GM12872 (cell line): ENCODE measurements at regions not wholly inside any gene's neighbourhood (a gene's known extent, or its start where the extent isn't known, plus 50 kb on each side); places are given as distances from the start of the nearest gene placed in this dataset.

Source experiments
- TF ChIP-seq, protein P1 (sequence below): IDR thresholded peaks from 3 replicates; pipeline ENCODE4 v1.5.1; 2011; ENCODE audit warnings: low read depth, mild to moderate bottlenecking, low read length, moderate library complexity; ENCODE audit not compliant: insufficient read depth

DNA sequence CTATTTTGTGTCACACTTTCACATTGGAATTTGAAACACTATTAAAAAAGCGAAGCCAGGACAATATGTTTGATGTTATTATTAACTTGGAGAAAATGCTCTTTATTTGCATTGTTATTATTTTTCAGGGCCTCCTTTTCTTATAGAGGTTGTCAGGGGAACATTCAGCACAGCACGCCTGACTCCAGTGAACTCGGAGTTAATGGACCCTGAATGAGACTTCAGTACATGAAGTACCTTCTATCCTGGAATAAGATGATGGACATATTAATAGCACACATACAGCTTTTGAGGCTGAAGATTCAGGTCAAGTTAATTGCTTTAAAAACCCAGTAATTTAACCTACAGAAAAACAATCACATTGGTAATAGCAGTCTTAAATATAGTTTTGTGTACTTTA is 652.9 kb downstream of the SEMA5A start:
- TF ChIP-seq, protein P1, sequence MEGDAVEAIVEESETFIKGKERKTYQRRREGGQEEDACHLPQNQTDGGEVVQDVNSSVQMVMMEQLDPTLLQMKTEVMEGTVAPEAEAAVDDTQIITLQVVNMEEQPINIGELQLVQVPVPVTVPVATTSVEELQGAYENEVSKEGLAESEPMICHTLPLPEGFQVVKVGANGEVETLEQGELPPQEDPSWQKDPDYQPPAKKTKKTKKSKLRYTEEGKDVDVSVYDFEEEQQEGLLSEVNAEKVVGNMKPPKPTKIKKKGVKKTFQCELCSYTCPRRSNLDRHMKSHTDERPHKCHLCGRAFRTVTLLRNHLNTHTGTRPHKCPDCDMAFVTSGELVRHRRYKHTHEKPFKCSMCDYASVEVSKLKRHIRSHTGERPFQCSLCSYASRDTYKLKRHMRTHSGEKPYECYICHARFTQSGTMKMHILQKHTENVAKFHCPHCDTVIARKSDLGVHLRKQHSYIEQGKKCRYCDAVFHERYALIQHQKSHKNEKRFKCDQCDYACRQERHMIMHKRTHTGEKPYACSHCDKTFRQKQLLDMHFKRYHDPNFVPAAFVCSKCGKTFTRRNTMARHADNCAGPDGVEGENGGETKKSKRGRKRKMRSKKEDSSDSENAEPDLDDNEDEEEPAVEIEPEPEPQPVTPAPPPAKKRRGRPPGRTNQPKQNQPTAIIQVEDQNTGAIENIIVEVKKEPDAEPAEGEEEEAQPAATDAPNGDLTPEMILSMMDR: no peak

DNA sequence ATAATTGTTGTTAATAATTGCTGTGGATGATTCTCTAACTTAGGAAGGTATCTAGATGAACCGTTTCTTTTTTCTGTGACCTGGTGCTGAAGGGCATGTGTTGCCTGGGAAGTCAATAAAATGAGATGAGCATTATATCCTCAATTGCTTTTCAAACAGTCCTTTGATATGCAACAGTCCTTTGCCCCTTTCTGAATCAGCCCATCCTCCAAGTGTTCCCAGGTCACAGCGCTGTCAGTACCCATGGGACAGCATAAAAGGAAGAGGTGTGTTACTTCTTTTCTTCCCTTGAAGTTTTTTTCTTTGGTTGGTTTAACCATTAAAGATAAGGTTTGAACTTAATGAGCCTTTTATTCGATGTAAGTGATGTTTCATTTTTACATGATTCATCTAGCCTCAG is 651.8 kb downstream of the SEMA5A start:
- TF ChIP-seq, protein P1: no peak

DNA sequence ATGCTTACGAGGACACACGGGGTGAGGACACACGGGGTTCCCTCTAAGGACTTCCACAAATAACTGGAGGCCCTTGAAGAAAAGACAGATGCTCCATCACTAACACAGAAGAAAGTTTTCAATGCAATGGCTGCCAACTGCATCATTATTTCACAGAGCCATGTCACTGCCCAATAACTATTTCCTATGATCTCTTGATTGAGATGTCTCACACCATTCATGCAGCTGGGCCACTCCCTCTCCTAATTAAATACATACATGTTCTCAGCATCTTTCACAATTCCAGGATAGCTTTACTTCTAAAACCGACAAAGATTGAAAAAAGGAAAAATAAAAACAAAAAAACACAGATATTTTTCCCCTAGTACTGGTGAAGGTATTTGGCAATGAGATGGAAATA is 650.8 kb downstream of the SEMA5A start:
- TF ChIP-seq, protein P1: no peak

DNA sequence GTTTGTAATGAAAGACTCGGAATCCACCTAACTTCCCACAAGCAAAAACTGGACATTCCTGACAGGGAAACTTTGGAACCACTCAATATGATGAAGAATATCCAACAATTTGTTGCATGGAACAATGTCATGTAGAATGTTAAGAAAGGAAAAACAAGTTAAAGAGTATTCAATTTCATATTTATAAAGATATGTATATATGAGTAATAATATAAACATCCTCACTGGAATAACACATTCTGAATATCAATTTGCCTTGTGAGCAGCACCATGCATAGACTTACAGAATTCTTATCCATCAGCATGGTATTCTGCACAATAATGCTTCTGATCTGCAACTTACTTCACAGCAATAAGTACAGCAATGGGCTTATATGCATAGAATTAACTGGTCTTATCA is 650.3 kb downstream of the SEMA5A start:
- TF ChIP-seq, protein P1: no peak

DNA sequence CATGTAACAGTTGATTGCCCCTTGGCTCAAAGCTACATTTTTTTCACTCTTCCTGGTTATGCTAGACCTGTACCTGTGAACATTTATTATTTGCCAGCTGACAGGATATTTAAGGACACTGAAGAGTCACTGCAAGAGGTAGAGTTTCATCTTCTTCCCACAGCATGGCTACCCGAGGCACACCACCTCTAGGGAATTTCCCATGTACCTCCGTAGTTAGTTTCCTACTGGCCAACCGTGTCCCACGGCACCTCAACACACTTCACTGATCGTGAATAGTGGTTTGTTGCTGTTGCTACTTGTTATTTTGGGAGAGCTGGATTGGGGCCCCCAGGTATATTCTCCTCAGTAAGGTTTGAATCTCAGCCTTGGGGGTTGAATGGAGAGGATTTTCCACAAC is 648.6 kb downstream of the SEMA5A start:
- TF ChIP-seq, protein P1: no peak

DNA sequence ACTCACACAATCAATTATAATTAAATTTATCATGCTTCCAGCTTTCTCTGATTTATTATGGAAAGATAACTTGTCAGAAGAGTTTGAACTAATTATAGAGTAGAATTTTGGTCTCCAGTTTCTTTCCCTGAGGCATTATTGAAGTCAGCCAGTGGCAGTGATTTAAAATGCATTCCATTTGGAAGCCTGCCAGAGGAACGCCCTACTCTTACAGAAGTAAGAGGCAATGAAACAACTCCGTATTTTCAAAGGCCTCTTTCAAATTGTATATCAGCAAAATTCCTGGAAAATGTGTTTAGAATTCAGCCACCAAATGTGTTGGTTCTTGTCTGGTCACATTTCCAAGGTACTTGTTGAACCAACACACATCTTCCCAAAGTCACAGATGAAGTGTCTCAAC is 640.9 kb downstream of the SEMA5A start:
- TF ChIP-seq, protein P1: no peak

DNA sequence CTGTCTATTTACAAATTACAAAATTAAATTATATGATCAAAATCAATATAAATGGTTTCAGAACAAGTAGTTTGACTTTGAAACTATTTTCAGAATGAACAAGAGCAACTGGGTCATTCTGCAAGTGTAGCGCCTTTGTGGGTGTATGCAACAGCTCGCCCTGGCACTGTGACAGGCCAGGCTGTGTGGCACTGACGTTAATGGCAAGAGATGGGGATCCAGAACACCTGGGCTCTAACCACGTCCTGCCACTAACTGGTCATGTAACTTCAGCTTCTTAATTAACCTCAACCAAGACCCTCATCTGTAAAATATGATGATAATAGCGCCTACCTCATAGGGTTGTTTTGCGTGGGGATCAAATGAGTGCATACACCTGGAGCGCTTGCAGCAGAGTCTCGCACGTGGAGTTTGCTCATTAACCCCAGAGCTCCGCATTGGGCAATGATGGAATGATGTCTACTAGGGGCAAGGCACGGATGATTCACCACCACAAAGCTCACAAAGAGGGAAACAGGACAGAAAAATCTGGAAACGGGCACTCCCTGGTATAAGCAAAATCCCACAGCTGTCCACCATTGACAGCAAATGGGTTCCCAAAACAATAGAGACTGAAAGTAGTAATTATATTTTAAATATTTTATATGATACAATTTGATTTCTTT is 639.4 kb downstream of the SEMA5A start:
- TF ChIP-seq, protein P1: no peak
